BLaER1 (cell line): ENCODE measurements at regions not wholly inside any gene's neighbourhood (a gene's known extent, or its start where the extent isn't known, plus 50 kb on each side); places are given as distances from the start of the nearest gene placed in this dataset.
"Not testable (repeated sequence)": the region's sequence is repeated elsewhere in the genome, so short reads cannot be mapped to it uniquely, and the experiment has no call there.

Experiments used
- H3K27ac ChIP-seq: shearing (Covaris generic); formaldehyde crosslinking; 2 replicates; pipeline ENCODE4 v1.8.1; 2022
- H3K27me3 ChIP-seq: shearing (Covaris generic); formaldehyde crosslinking; 2 replicates; pipeline ENCODE4 v1.8.1; 2022
- H3K36me3 ChIP-seq: shearing (Covaris generic); formaldehyde crosslinking; 2 replicates; pipeline ENCODE4 v1.8.1; 2022
- H3K4me1 ChIP-seq: shearing (Covaris generic); formaldehyde crosslinking; 2 replicates; pipeline ENCODE4 v1.8.1; 2022
- H3K4me2 ChIP-seq: shearing (Covaris generic); formaldehyde crosslinking; 2 replicates; pipeline ENCODE4 v1.8.1; 2022
- H3K4me3 ChIP-seq: shearing (Covaris generic); formaldehyde crosslinking; 2 replicates; pipeline ENCODE4 v1.8.1; 2022
- H3K9ac ChIP-seq: shearing (Covaris generic); formaldehyde crosslinking; 2 replicates; pipeline ENCODE4 v1.8.1; 2022
- H3K9me3 ChIP-seq: shearing (Covaris generic); formaldehyde crosslinking; 2 replicates; pipeline ENCODE4 v1.8.1; 2022
- H4K20me1 ChIP-seq: shearing (Covaris generic); formaldehyde crosslinking; 2 replicates; pipeline ENCODE4 v1.8.1; 2022
- Cebpa-rat ChIP-seq: shearing (Covaris generic); IDR thresholded peaks from 2 replicates; pipeline ENCODE4 v1.8.1; 2022

GRCh38 chr6:47423079-47423478 lies 54.5 kb upstream of the CD2AP start:
- H3K4me2 ChIP-seq: no peak overlapping the region
- H3K9me3 ChIP-seq: no peaks in the 10 kb centered on the region; the same call in 1 of the 2 replicates
- H3K27ac ChIP-seq: no peak overlapping the region
- H4K20me1 ChIP-seq: no peaks in the 10 kb centered on the region
- no peaks in the 10 kb centered on the region for H3K36me3 ChIP-seq
- no peaks in the 10 kb centered on the region for H3K27me3 ChIP-seq
- no peak for TF ChIP-seq Cebpa-rat
- no peaks in the 10 kb centered on the region for H3K4me1 ChIP-seq
- no peak overlapping the region for H3K4me3 ChIP-seq
- H3K9ac ChIP-seq: no peak overlapping the region

- Histone ChIP-seq H3K4me1 (no peaks in the 10 kb centered on the region), H3K4me2 (no peak overlapping the region), H3K27me3 (no peaks in the 10 kb centered on the region), H3K36me3 (no peaks in the 10 kb centered on the region), H3K4me3 (no peak overlapping the region), H3K9ac (no peak overlapping the region), H3K9me3 (peaks cover 9% of the 10 kb centered on the region), H3K27ac (no peak overlapping the region), H4K20me1 (no peaks in the 10 kb centered on the region)
- no peak for TF ChIP-seq Cebpa-rat
Observed at GRCh38 chr6:47424436-47424836, 53.2 kb upstream of the CD2AP start.

GRCh38 chr6:47425724-47426123 lies 51.9 kb upstream of the CD2AP start:
- not testable (repeated sequence) for H4K20me1 ChIP-seq, H3K27ac ChIP-seq, H3K4me2 ChIP-seq, H3K4me1 ChIP-seq, H3K36me3 ChIP-seq, H3K27me3 ChIP-seq, H3K4me3 ChIP-seq, H3K9ac ChIP-seq
- H3K9me3 ChIP-seq: peaks cover 19% of the 10 kb centered on the region

- Histone ChIP-seq H3K9me3 (peaks cover 19% of the 10 kb centered on the region), H3K27ac (no peak overlapping the region), H4K20me1 (no peaks in the 10 kb centered on the region), H3K27me3 (no peaks in the 10 kb centered on the region), H3K4me3 (no peak overlapping the region), H3K4me1 (no peaks in the 10 kb centered on the region), H3K4me2 (no peak overlapping the region), H3K9ac (no peak overlapping the region), H3K36me3 (no peaks in the 10 kb centered on the region)
- TF ChIP-seq Cebpa-rat: no peak
Observed at GRCh38 chr6:47426524-47427302, 50.9 kb upstream of the CD2AP start.

- no peak overlapping the region for H3K4me3 ChIP-seq
- H3K9ac ChIP-seq: no peak overlapping the region
- H4K20me1 ChIP-seq: no peaks in the 10 kb centered on the region
- no peak overlapping the region for H3K27ac ChIP-seq
- no peaks in the 10 kb centered on the region for H3K27me3 ChIP-seq
- no peak for TF ChIP-seq Cebpa-rat
- peaks cover 19% of the 10 kb centered on the region for H3K9me3 ChIP-seq
- no peaks in the 10 kb centered on the region for H3K36me3 ChIP-seq
- H3K4me1 ChIP-seq: no peaks in the 10 kb centered on the region
- no peak overlapping the region for H3K4me2 ChIP-seq
Observed at GRCh38 chr6:47427680-47428079, 49.9 kb upstream of the CD2AP start.
